ENCODE measurements at regions not wholly inside any gene's neighbourhood (a gene's known extent, or its start where the extent isn't known, plus 50 kb on each side); places are given as distances from the start of the nearest gene placed in this dataset.

DNA sequence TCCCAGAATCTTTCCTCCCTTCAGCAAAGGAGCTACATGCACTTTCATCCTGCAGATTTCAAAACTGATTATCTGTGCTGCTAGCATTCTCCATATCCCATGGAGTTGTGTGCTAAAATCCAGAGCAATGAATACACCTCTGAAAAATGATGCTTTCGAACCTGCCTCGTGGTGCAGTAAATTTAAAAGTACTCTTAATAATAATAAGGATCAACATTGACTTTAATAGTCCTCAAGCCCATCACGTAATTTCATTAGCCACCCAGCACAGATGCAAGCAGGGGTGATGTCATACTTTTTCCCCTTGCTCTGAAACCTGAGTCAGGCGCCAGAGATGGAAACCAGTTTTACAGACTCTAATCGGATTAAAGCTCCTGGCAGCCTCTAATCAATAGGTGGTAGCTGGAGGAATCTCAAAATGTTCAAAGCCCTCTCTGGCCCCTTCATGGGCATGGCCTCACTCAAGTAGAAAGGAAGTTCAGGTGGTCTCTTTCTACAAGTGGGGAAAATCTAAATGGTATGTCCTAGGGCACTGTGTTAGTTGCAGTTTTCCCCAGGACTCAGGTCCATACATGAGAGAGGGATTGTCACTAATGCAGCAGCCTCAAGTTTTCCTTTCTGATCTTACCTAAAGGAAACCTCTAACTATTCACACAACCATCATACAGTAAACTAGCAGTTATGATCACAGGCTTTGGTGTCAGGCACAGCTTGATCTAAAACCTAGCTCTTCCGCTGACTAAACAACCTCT lies 221.6 kb upstream of the SLC30A5 start:
- DNase-seq (ENCODE audit: low read depth) = no peak

DNA sequence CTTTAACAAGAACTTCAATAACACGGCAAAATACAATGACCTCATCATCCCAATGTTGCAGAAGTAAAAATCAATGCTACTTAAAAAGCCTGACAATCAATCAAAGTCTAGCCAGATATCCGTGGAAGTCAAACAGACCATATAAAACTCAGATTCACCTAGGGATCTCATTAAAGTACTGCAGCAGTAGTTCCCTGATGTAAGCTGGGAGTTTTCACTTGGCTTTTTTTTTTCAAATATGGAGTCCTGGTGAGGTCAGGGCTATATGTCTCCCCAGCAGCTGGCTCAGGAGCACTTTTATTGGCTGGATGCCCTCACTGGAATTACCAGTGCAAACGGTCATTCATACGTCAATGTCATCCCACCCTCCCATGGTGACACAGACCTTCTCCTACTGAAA lies 220.6 kb upstream of the SLC30A5 start:
- DNase-seq (ENCODE audit: low read depth) = no peak

DNA sequence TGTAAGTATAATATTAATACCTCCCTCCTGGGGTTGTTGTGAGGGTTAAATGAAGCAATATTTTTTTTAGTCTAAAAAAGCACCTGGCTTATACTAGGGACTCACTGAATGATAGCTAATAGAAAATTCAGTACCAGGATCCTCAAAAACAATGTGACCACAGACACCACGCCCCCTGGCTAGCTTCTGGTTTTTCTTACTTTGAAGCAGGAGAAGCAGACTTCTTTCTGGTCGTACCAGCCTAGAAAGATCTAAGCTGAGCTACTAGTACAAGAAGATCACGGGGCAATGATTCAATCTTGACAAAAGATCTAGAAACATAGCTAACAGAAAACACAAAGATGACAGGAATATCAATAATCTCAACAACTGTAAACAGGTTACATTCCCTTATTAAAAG lies 218.5 kb upstream of the SLC30A5 start:
- no peak for DNase-seq (ENCODE audit: low read depth)

DNA sequence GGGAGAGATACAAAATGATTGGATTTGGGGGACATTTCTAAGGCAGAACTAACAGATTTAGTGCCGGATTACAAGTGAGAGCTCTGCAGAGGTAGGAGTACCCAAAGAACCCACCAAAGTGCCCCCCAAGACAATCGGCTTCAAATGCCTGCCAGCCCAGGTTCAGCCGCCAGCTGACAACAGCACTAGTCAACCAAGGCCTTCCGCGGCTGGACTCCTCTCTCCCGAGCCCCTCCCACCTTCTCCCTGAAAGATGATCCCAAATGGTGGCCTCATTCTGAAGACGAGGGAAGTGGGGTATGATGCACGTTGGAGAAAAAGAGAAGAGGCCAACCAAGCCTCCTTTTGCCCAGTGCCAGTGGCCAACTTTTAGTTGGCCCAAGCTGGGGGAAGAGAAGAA lies 210.4 kb upstream of the SLC30A5 start:
- no peak for DNase-seq (ENCODE audit: low read depth)

DNA sequence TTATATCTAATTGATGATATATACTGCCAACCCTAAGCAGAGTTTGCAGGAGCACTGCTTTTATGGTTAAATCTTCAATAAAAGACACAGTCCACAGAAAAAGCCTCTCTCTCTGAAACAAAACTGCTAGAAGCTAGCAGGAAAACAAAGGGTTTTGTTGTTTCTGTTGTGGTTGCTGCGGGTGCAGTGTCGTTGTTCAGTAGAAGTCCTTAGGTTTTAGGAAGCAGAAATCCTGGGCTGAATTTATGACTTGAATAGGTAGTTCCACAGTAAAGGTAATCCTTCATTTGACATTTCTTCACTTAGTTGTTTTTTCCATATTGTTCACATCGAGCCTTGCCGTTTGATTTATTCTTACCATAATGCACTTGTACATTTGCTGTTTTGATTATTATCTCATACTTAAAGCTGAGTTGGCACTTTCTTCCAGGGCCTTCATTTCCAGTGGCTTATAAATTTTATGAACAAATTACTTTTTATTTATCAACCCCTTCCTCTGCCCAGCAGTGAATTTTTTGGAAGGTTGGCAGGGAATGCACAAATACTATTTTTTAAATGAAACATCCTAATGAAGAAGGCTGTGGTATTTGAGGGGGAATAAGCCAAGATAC lies 209.6 kb upstream of the SLC30A5 start:
- DNase-seq (ENCODE audit: low read depth) = no peak

DNA sequence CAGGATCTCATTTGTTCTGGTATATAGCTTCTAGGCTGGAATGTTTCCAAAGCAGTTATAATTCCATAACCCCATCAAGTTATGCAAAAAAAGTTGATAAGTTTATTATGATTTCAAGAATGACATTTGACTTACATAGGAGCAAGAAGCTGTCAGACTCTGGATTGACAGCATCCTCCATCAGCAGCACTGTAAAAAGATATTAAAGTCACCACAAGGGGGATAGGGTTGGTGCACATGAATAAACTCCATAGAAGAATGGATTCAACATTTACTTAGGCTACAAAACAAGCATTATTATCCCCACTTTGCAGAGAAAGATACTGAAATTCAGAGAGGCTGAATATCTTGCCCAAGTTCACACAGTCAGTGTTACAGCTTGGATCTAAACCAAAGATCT lies 208.9 kb upstream of the SLC30A5 start:
- no peak for DNase-seq (ENCODE audit: low read depth)

DNA sequence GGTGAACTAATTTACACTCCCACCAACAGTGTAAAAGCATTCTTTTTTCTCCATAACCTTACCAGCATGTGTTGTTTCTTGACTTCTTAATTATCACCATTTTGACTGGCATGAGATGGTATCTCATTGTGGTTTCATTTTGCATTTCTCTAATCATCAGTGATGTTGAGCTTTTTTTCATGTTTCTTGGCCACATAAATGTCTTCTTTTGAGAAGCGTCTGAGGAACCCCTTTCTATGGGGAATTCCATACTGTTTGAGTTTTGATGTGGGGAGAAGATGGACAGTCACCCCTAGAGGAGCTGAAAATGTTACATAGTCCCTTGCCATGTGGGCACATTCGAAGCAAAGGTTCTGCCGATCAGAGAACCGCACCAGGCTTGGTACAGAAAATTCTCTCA lies 207.0 kb upstream of the SLC30A5 start:
- DNase-seq (ENCODE audit: low read depth) = no peak

DNA sequence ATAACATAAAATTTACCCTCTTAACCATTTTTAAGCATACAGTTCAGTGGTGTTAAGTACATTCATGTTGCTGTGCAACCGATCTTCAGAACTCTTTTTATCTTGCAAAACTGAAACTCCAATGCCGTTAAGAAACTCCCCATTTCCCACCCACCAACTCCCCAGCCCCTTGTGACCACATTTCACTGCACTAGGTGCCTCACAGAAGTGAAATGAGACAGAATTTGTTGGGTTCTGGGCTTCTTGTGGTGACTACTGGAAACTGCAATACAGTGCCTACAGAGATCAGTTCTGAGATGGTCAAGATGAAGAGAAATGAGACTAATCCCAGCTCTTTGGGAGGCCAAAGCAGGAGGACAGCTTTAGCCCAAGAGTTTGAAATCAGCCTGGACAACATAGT lies 202.1 kb upstream of the SLC30A5 start:
- DNase-seq (ENCODE audit: low read depth) = no peak

DNA sequence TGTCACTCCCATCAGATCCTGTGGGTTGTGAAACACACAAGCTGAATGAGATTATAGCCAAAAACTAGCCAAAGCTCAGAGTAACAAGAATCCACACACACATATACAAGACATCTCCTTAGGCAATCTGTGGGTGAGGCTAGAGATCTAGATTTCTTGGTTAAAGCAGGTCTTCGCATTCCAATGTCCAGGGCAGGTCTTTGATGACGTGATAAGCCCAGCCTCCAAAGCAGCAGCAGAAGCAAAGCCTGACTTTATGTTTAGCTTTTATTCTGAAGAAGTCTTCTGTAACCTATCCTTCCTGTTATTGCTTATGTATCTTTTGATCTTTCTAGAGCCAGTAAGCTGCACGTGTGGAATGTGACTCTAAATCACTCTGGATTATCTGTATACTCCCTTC lies 199.1 kb upstream of the SLC30A5 start:
- DNase-seq (ENCODE audit: low read depth) = no peak

DNA sequence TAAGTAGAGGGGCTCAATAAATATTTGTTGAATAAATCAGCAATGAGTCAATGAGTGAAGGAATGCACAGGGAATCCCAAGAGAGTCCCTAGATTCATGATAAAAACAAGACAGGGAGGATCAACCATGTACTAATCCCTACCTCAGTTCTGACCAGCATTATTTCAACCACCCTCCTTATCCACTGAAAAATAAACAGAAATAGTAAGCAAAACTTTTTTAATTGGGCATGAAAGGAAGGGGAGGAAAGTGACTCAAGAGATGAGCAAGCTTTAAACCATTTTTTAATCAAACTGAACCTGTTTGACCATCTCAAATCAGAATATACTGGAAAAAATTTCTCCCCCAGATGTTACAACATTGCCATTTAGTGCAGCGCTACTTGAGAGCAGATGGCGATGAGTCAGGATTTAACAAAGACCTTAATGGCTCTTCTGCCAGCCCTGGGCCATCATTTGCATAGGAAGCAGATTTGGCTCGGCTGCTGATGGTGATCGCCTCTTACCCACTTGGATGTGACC lies 194.8 kb upstream of the SLC30A5 start:
- peak; percentile 6 for DNase-seq (ENCODE audit: low read depth)

DNA sequence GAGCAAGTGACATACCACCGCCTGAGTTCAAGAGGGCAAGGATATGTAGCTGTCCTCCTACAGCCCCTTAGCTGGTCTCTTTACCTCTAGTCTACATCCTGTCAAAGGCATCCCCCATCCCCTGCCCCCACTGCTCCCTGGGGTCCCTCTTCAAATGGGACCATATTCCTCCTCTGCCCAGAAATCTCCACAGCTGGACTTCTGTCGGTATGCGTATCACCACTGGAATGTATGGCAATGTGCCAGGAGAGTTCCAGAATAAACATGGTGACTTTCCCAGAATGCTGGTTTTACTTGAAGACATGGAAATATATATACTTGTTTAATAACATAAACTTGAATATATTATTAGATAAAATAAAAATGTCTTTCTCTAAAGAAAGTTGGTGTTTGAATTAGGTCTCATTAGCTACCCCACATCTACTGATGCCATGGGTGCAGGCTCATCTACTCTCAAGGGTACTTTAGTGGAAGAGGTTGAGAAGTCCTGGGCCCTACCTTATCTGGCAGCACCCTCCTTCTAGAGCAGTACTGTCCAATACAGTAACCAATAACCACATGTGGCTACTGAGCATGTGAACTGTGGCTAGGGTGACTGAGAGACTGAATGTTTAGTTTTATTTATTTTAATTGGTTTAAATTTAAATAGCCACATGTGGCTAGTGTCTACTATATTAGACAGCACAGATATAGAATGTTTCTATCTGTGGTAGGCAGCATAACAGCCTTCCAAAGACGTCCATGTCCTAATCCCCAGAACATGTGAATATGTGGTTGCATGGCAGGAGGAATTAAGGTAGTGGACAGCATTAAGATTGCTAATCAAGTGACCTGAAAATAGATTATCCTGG lies 181.7 kb upstream of the SLC30A5 start:
- peak; percentile 21 for DNase-seq (ENCODE audit: low read depth)

DNA sequence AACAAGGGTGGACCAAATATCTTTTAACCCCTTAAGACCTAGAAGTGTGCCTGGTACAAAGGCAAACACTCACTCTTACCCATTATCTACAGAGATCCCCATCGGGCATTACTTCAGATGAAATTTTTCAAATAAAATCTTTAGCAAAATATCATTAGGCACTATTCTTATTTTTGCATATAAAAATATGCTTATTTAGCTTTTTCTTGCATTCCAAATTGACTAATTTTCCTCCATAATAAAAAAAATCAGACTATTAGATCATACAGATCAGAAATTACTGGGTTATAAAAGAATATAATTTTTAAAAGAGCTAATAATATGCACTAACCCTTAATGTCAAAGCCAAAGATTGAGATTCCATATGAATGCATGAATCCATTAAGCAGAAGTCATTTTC lies 178.7 kb upstream of the SLC30A5 start:
- no peak for DNase-seq (ENCODE audit: low read depth)

DNA sequence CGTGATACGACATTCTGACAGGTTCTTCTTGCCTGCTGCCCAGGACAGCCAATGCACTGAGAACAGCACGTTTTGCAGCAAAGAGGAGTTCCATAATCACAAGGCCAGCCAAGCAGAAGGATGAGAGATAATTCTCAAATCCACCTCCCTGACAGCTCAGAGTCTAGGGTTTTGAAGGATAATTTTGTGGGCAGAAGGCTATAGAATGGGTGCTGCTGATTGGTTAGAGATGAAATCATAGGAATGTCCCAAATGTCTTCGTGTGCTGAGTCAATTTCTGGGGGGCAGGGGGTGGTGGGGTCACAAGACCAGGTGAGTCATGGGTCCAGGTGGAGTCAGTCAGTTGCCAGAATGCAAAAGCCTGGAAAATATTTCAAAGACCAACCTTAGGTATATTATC lies 175.5 kb upstream of the SLC30A5 start:
- DNase-seq (ENCODE audit: low read depth) = no peak

DNA sequence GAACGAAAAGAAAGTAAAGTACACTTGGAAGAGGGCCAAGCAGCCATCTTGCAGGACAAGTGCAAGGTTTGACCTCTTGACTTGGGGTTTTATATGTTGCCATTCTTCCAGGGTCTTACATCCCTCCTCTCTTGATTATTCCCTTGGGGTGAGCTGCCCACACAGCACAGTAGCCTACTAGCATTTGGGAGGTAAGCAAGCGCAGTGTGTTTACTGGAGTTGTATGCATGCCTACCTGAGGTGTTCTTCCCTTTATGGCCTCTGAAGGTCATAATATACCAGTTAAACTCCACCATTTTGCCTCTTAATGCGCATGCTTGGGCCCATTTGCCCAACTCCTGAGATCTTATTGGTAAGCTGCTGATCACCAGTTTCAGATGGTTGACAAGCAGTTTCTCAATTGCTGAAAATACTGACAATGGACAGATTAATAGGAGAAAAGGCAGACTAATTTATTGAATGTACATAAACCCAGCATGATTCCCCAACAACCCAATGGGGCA lies 173.8 kb upstream of the SLC30A5 start:
- no peak for DNase-seq (ENCODE audit: low read depth)

DNA sequence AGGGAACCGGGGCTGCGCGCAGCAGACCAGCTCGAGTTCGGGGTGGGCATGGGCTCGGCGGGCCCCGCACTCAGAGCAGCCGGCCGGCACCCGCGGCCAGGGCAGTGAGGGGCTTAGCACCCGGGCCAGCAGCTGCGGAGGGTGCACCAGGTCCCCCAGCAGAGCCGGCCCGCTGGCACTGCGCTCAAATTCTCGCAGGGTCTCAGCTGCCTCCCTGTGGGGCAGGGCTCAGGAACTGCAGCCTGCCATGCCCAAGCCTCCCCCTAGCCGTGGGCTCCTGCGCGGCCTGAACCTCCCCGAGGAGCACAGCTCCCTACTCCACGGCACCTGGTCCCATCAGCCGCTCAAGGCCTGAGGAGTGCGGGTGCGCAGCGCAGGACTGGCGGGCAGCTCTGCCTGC lies 172.9 kb upstream of the SLC30A5 start:
- DNase-seq (ENCODE audit: low read depth) = no peak

DNA sequence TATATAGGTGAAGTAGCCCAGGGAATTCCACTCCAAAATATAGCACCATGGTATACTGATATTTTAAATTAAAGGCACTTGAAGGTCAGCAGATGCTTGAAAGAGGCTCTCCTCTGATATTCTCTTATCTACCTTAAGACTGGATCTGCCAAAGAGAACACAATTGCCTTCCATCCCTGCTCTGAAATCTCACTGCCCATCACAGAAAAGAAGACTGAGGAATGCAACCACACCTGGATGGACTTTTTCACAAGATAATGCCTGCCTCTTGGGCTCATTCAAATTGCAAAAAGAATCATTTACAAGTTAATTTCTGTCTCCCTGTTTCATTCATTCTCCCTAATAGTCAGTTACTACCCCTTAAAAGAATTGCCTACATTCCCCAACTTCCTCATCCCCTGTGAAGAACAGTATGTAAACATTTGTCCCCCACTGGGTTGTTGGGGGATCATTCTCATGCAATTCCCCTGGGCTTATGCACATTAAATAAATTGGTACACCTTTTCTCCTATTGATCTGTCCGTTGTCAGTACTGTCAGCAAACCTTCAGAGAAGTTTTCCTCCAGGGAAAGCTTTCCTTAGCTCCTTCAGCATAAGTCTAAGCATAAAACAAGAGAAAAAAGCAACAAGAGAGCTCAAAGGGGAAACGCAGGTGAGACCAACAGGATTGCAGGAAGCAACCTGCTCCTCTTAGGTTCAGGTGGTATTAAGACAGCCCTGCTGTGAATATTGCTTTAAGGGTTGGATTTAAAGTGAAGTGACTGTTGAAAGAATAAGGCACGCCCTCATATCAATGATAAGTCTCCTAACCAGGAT lies 171.4 kb upstream of the SLC30A5 start:
- no peak for DNase-seq (ENCODE audit: low read depth)

DNA sequence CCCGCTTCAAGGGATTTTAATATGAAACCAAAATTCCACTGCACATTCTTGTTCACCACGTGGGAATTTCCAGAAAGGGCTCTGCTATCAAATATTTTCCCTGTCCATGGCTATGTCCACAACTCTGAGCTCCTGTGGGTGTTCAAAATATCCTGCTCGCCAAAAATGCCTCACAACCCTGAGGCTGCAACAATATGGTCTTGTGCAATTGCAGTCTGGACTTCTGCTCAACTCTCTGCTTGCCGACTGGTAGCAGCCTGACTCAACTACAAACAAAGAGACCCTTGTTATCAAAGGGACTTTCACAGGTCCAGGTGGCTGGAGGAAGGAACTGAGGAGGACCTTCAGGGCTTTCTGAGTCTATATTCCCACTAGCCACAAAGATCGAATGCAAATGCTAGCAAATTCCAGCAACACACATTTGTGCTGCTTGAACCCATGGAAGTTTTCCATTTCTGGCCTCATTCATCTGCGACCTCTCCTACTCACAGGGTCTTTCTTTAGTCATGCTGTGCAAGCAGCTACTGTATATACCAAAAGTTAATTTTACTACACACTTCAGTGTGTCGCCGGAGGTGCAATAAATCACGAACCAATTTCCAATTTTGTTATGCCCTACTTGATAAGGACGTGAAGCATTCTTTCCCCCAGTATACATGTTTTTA lies 169.2 kb upstream of the SLC30A5 start:
- DNase-seq (ENCODE audit: low read depth) = peak; percentile 37

DNA sequence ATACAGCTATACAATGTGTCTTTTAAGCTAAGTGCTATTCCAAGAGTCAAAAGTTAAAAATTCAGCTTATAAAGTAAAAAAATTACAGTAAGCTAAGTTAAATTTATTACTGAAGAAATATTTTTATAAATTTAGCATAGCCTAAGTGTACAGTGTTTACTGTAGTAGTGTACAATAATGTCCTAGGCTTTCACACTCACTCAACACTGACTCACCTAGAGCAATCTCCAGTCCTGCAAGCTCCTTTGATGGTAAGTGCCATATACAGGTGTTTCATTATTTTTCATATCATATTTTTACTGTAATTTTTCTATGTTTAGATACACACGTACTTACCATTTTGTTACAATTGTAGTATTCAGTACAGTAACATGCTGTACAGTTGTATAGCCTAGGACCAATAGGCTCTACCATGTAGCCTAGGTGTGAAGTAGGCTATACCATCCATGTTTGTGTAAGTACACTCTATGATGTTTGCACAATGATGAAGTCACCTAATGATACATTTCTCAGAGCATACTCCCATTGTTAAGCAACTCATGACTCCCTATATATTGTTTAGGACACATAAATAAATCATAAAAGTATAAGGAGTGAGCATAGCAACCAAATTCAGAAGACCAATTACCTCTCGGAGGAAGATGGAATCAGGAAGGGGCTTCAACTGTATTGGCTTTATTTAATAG lies 165.1 kb upstream of the SLC30A5 start:
- no peak for DNase-seq (ENCODE audit: low read depth)

DNA sequence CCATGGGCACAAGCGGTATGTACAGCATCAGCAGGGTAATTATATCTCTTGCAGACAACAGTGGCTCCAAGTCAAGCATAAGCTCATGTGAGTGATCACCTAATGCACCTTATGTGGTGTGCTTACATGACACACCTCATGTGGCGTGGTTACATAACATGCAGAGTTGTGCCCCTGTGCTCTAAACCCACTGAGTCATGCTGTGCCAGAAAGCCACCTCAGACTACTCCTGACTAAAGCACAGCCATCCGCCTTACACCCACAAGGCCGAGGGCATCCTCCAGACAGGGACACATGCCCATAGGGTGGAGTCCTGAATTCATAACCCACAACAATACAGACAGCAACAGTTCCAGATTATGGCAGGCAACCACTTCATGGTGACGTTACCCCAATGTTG lies 163.7 kb upstream of the SLC30A5 start:
- DNase-seq (ENCODE audit: low read depth) = no peak

DNA sequence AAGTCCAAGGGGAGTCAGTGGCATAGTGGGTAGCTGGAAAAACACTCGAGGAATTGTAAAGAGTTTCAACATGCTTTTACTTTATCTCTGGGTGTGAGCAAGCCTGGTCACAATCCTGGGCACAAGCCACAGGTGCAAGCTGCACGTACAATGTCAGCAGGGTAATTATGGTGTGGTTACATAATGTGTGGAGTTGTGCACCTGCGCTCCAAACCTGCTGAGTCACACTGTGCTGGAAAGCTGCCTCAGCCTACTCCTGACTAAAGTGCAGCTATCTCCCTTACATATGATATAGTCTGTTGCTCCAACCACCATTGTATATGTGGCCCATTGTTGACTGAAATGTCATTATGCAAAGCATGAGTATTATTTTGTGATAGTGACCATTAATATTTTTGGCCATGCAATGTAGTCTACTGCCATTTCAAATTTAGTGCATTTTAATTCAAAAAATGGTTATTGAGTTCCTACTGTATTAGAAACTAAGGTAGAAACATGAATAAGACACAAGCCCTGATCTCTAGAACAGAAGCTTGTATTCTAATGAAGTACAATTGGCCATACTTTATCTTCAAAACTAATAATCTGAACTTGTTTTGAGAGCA lies 160.9 kb upstream of the SLC30A5 start:
- DNase-seq (ENCODE audit: low read depth) = no peak

Data from stromal cell of bone marrow (primary cell).